Fibroblast of villous mesenchyme (primary cell): ENCODE measurements at regions not wholly inside any gene's neighbourhood (a gene's known extent, or its start where the extent isn't known, plus 50 kb on each side); places are given as distances from the start of the nearest gene placed in this dataset.

Source experiments
- DNase-seq: peaks from one replicate; pipeline ENCODE4 v3.0.0-alpha.2; 2010; ENCODE audit warnings: low read depth
- H3K4me3 ChIP-seq: 2 replicates; pipeline ENCODE4 v1.5.1; 2011; ENCODE audit warnings: low read depth, mild to moderate bottlenecking, low read length
- TF ChIP-seq, protein P1 (sequence below): IDR thresholded peaks from 2 replicates; pipeline ENCODE4 v1.5.1; 2012; ENCODE audit warnings: low read depth, mild to moderate bottlenecking, low read length; ENCODE audit not compliant: insufficient read depth

DNA sequence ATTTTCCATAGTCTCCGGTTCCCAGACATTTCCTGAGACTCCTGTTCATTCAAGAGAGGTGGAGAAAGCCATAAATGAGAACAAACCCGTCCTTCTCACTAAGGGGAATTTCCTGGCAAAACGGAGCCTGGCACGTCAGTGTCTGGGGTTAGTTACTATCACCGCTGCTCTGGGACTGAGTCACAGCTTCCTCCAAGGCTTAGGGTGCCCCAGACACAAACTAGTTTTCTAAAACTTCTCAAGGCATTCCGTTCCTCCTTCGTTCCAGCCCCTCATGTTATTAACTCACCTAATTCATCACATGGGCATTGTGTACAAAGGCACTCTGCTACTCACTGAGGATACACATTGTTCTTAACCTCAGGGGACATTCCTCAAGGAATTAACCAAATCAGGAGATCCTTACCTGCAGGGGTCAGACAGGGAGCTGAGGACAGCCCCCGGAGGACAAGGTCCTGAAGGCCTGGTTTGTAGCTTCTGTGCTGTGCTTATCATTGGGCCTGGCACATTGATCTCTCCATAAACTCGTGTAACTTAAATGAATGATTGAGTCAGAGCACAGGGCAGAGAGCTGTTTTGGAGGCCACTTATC lies 103.0 kb upstream of the KLF6 start:
- DNase-seq: peak; percentile 94
- H3K4me3 ChIP-seq: no peak overlapping the region
- TF ChIP-seq, protein P1, sequence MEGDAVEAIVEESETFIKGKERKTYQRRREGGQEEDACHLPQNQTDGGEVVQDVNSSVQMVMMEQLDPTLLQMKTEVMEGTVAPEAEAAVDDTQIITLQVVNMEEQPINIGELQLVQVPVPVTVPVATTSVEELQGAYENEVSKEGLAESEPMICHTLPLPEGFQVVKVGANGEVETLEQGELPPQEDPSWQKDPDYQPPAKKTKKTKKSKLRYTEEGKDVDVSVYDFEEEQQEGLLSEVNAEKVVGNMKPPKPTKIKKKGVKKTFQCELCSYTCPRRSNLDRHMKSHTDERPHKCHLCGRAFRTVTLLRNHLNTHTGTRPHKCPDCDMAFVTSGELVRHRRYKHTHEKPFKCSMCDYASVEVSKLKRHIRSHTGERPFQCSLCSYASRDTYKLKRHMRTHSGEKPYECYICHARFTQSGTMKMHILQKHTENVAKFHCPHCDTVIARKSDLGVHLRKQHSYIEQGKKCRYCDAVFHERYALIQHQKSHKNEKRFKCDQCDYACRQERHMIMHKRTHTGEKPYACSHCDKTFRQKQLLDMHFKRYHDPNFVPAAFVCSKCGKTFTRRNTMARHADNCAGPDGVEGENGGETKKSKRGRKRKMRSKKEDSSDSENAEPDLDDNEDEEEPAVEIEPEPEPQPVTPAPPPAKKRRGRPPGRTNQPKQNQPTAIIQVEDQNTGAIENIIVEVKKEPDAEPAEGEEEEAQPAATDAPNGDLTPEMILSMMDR: no peak

DNA sequence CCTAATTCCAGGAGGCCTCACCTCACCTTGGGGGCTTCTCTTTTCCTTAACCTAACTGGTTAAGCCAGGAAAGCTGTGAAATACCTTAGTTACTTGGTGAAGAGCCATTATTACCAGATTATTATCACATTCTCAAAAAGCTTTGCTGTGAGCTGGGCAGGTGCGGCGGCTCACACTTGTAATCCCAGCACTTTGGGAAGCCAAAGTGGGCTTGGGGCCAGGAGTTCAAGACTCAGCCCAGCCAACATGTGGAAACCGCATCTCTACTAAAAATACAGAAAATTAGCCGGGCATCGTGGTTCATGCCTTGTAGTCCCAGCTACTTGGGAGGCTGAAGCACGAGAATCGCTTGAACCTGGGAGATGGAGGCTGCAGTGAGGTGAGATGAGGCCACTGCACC lies 102.4 kb upstream of the KLF6 start:
- TF ChIP-seq, protein P1: no peak
- no peak overlapping the region for H3K4me3 ChIP-seq
- no peak for DNase-seq

DNA sequence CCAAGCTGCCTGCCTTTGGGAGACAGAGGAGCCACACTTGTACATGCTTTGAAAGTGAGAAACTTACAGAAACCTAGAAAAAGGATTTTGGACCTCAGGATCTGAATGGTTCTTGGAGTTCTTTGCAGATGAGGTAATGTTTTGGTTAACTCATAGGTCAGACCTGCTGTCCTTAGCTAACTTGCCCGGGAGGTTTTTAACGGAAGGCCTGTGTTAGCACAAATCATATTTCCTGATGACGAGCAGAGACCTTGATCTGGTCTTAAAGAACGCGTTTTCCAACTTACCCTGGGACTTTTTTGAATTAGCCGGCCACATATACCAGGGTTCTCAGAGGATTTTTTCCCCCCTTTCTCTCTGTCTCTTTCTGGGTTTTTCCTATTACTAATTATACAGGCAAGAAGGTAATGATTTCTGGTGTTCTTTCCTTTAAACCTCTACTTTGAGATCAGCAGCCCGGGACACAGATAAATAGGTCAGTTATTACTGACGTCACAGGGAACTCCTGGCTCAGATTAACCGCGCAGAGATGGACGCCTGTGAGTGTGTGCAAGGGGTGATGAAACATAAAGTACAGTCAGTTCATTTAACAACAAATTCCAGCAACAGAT lies 101.7 kb upstream of the KLF6 start:
- H3K4me3 ChIP-seq: no peak overlapping the region
- TF ChIP-seq, protein P1: no peak
- peak; percentile 96 for DNase-seq

DNA sequence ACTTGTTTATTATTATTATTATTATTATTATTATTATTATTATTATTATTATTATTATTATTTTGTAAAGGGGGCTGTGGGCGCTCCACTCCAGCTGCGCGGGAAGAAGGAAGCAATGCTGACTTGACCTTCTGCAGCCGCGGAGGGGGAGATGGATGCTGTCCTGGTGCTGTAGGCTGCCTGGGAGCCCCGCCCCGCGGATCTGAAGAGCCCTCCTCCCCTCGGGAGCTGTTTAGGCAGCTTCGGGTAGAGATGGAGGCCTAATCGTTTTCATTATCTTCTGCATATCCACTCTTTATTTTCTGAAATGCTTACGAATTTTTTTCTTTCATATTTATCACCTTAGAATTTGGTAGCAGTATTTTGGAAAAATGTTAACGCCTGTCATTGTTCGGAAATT lies 101.2 kb upstream of the KLF6 start:
- no peak overlapping the region for H3K4me3 ChIP-seq
- TF ChIP-seq, protein P1: no peak
- peak; percentile 64 for DNase-seq

DNA sequence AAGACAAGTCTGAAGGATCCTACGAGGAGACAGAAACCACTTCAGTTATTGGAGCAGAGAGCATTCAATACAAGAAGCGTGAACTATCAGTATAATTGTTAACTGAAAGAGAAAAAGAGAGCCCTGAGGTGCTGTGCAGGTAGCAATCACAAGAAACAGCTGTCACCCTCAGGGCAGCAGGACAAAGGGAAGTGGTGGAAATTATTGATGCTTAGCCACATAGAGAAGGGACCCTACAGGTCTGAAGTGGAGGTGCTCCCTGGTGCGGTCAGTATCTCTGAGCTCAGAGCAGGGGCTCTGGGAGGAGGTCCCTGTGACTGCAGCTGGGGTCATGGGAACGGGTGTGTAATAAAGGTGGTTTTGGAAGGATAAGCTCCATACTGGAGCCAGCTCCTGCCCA lies 97.8 kb upstream of the KLF6 start:
- TF ChIP-seq, protein P1: no peak
- DNase-seq: no peak
- no peak overlapping the region for H3K4me3 ChIP-seq

DNA sequence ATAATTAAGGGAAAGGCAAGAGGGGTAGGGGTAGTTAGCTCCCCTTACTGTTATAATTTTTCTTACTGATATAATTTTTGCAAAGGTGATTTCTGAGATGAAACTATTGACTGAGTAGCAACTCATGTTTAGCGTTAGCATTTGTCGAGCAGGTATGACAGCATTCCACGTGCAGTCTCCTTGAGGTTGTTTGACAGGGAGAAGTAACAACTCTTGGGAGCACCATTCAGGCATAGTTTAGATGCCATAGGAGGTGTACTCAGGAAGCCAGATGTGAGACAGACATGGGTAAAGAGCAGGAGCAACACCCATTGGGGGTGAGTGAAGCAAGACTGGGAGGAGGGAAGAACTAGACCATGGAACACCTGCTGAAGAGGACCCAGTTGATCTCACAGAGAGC lies 96.6 kb upstream of the KLF6 start:
- no peak overlapping the region for H3K4me3 ChIP-seq
- DNase-seq: no peak
- TF ChIP-seq, protein P1: no peak

DNA sequence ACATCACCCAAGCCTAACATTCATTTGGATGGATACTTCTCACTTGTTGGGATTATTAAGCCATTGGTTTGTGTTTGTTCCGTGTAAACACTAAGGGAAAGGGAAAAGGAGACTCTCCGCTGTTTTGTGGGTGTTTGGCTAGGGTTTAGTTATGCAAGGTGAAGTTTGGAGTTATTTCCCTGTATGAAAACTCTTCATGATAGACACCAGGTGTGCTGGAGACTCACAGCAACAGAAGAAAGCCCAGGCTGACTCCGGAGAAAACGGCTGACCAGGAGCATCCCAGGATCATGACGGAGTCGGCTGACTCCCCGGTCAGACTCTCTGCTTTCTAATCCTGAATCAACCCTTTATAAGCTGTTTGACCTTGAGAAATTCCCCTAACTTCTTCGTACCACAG lies 94.1 kb upstream of the KLF6 start:
- no peak overlapping the region for H3K4me3 ChIP-seq
- no peak for DNase-seq
- TF ChIP-seq, protein P1: no peak
